DOHH2 (cell line): ENCODE measurements at regions not wholly inside any gene's neighbourhood (a gene's known extent, or its start where the extent isn't known, plus 50 kb on each side); places are given as distances from the start of the nearest gene placed in this dataset.

ENCODE experiments used
- CTCF ChIP-seq: fragments of 200-600 bp; sonication (generic); IDR thresholded peaks from one replicate; pipeline ENCODE4 v1.5.1; 2014; ENCODE audit warnings: antibody characterized with exemption, mild to moderate bottlenecking, low read depth, low read length; ENCODE audit not compliant: poor library complexity, severe bottlenecking
- EZH2phosphoT487 ChIP-seq: fragments of 200-600 bp; sonication (generic); IDR thresholded peaks from 2 replicates; pipeline ENCODE4 v1.6.1; 2017; ENCODE audit warnings: borderline replicate concordance, mild to moderate bottlenecking, antibody characterized with exemption, low read length, moderate library complexity, mixed read lengths

- TF ChIP-seq CTCF (no peak), EZH2phosphoT487 (no peak)
These were observed 126.6 kb upstream of the BASP1 start for GRCh38 chr5:17090839-17091238.
